ENCODE measurements at regions not wholly inside any gene's neighbourhood (a gene's known extent, or its start where the extent isn't known, plus 50 kb on each side); places are given as distances from the start of the nearest gene placed in this dataset.
"Not testable (repeated sequence)": the region's sequence is repeated elsewhere in the genome, so short reads cannot be mapped to it uniquely, and the experiment has no call there.

- DNase-seq (ENCODE audit: low read depth in 2 of 2) = no peak
Observed at GRCh38 chr6:14754751-14755513, 490.9 kb upstream of the JARID2 start.

DNA sequence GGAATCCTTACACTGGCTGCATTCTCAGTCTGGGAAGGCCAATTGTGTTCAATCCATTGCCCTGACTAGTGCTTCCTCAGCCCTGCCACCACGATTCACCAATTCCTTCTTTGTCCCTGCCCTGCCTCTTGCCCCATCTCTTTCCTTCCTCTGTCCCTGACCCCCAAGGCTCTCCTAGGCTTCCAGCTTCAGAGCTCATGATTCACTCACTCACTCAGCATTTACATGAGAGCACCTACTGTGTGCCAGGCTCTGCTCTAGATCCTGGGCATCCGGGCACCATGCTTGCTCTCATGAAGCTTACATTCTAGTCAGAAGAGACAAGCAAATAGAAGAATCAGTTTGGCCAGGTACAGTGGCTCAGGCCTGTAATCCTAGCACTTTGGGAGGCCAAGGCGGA lies 489.5 kb upstream of the JARID2 start:
- no peak for DNase-seq (ENCODE audit: low read depth in 2 of 2)

- no peak for DNase-seq (ENCODE audit: low read depth in 2 of 2)
Observed at GRCh38 chr6:14757014-14757413, 488.9 kb upstream of the JARID2 start.

DNA sequence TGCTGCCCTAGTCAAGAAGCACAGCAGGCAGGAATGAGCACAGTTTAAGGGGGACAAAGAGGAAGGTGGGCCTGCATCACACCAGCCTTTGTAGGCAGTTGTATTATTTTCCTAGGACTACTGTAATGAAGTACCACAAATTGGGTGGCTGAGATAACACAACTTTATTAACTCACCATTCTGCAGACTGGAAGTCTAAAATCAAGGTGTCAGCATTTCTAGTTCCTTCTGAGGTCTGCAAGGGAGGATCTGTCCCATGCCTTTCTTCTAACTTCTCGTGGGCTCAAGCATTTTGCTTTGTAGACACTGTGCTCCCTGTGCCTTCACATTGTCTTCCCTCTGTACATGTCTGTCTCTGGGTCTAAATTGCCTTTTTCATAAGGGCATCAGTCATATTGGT lies 488.5 kb upstream of the JARID2 start:
- no peak for DNase-seq (ENCODE audit: low read depth in 2 of 2)

- no peak for DNase-seq (ENCODE audit: low read depth in 2 of 2)
Observed at GRCh38 chr6:14758421-14759081, 487.3 kb upstream of the JARID2 start.

- DNase-seq (ENCODE audit: low read depth in 2 of 2) = no peak
Observed at GRCh38 chr6:14759976-14760672, 485.7 kb upstream of the JARID2 start.

GRCh38 chr6:14762077-14762476 lies 483.8 kb upstream of the JARID2 start:
- DNase-seq (ENCODE audit: low read depth in 2 of 2) = no peak

GRCh38 chr6:14763139-14763538 lies 482.7 kb upstream of the JARID2 start:
- DNase-seq (ENCODE audit: low read depth in 2 of 2) = no peak

DNA sequence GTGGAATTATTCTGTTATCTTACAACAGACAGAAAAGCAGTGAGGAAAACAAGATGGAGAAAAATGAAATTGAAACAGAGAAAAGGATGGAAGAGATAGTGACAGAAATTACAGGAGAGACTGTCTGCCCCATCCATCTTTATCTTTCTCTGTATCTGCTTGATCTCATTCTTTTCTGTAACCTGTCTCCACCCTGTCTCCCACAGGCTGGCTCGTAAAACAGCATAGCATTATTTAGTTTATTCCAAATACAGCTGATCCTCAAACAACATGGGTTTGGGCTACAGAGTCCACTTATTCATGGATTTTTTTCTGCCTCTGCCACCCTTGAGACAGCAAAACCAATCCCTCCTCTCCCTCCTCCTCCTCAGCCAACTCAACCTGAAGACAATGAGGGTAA lies 482.3 kb upstream of the JARID2 start:
- no peak for DNase-seq (ENCODE audit: low read depth in 2 of 2)

DNA sequence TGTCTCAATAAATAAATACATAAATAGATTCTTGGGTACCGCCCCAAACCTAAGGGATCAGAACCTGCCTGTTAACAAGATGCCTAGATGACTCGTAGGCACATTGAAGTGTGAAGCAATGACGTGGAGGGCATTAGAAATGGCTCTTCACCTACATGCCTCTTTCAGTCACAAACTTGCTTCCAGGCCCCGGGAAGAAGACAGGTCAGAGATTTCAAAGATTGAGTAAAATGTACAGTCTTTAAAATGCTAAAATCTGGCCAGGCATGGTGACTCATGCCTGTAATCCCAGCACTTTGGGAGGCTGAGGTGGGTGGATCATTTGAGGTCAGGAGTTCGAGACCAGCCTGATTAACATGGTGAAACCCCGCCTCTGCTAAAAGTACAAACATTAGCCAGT lies 480.8 kb upstream of the JARID2 start:
- no peak for DNase-seq (ENCODE audit: low read depth in 2 of 2)

- DNase-seq (ENCODE audit: low read depth in 2 of 2) = no peak
Observed at GRCh38 chr6:14765721-14766390, 480.0 kb upstream of the JARID2 start.

- no peak for DNase-seq (ENCODE audit: low read depth in 2 of 2)
Observed at GRCh38 chr6:14766391-14766994, 479.4 kb upstream of the JARID2 start.

GRCh38 chr6:14767226-14767625 lies 478.6 kb upstream of the JARID2 start:
- no peak for DNase-seq (ENCODE audit: low read depth in 2 of 2)

DNA sequence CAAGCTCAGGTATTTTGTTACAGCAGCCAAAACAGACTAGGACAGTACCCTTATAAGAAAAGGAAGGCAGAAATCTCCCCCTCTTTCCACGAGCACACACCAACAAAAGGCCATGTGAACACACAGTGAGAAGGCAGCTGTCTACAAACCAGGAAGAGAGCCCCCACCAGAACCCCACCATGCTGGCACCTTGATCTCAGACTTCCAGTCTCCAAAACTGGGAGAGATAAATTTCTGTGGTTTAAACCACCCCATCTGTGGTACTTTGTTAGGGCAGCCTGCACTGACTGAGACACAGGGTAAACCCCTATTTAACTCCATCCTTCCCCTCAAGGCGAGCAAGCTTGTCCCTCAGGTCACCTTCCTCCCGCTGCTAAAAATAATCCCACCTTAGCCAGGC lies 475.8 kb upstream of the JARID2 start:
- no peak for DNase-seq (ENCODE audit: low read depth in 2 of 2)

DNA sequence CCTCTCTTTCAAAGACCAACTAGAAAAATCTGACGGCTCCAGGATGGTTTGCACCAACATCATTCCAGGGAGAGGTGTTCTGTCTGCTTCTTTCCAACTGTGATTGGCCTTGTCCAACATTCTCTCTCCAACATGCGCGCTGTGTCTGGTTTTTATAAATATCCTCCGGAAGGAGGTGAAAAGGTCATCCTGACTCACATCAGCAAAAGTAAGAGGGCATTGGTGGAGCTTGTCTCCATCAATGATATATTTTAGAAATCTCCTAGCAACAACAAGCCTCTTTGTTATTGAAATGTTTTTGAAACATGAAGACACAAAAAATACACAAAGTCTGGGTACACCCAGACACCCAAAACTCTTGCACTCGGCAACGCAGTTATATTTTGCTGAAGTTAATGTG lies 475.3 kb upstream of the JARID2 start:
- DNase-seq (ENCODE audit: low read depth in 2 of 2) = no peak

GRCh38 chr6:14771016-14771415 lies 474.9 kb upstream of the JARID2 start:
- DNase-seq (ENCODE audit: low read depth in 2 of 2) = no peak

DNA sequence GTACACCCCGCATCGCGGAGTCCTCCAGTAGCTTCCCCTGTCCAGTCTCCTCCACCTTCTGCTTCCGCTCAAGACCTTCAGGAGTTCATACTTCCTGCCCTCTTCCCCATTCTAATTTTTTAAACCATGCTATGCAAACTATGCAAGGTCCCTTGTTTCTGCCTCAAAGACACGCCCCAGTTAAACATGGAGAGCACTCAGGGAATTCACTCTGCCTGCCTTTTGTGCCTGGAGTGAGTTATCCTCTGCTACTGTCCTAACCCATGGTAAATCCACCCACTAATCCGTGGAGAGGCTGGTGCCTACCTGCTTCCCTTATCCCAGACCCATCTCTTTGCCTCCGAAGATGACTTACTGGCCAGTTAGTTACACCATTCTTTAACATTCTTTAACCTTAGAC lies 473.7 kb upstream of the JARID2 start:
- DNase-seq (ENCODE audit: low read depth in 2 of 2) = no peak

DNA sequence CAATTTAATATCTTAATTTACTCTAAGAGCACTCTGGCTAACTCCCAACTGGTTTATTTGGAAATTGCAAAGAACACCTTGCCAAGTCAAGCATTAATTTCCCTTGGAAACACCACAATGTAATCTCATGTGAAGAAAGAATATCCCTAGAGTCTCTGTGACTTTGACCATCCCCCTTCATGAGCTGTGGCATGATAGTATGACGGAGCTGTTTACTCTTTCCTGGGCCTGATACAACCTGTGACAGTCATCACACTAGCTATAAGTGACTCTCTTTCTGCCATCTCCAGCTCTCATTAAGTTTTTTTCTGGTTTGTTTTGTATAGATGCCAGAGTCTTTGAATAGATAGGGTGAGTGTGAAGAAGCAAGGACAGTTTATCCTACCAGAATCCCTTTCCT lies 470.3 kb upstream of the JARID2 start:
- no peak for DNase-seq (ENCODE audit: low read depth in 2 of 2)

DNA sequence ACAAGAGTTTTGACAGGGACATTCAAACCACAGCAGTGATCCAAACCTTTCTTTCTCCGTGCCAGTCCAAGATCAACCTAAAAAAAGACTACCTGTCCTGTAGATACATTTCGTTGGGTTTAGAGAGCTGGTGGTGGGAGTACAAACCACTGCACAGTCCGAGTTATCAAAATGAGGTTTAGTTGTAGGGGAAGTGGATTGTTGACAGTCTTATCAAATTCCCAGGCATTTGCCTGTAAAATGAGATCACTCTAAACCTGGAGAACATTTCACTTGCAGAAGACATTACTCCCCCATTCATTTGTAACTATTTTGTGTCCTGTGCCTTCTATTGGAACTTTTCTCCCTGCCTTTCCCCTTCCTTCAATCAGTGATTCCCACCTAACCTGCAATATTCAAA lies 469.6 kb upstream of the JARID2 start:
- DNase-seq (ENCODE audit: low read depth in 2 of 2) = no peak

DNA sequence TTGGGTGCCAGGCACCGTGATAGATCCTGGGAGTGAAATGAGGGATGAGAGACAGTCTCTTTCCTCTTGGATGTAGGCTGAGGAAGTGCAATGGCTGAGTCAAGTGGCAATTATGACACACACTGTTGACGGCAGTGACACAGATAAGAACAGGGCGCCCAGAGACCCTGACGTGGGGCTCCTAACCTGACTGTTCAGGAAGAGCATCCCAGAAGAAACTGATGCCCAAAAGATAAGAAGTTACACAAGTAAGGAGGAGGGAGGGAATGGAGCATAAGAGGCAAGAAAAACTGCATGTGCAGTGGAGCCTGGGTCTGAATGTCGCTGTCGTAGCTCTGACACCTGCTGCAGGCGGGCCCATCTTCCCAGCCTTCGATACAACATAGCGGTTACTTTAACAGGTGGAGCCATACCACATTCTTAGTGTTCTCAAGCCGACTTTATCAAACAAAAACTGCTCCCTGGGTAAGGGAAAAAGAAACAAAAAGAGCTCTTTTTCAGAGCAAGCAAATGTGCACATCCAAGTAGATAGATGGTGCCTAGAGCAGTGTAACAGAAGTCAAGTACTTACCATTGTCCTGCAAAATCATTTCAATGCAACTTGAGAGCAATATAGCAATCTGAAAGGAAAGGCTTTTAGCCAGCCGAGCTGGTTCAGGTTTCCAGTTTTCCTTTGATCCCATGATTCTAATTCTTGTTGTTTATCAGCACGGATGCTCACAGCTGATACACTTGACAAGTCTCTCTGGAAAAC lies 463.9 kb upstream of the JARID2 start:
- DNase-seq (ENCODE audit: low read depth in 2 of 2) = no peak

DNA sequence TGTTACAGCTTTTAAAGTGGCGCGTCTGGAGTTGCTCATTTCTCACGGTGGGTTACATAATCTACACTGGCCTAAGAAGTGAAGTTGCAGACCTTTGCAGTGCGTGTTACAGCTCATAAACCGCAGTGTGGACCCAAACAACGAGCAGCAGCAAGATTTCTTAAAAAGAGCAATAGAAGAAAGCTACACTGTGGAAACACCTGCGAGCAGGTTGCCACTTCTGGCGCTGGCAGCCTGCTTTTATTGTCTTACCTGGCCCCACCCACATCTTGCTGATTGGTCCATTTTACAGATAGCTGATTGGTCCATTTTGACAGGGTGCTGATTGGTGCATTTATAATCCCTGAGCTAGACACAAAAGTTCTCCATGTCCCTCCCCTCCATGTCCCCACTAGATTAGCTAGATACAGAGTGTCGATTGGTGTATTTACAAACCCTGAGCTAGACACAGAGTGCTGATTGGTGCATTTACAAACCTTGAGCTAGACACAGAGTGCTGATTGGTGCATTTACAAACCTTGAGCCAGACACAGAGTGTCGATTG lies 462.9 kb upstream of the JARID2 start:
- DNase-seq (ENCODE audit: low read depth in 2 of 2) = not testable (repeated sequence)
